ENCODE measurements at regions not wholly inside any gene's neighbourhood (a gene's known extent, or its start where the extent isn't known, plus 50 kb on each side); places are given as distances from the start of the nearest gene placed in this dataset.

- no peak for DNase-seq
Observed at GRCh38 chr16:51886456-51886855, 660.5 kb downstream of the TOX3 start.

GRCh38 chr16:51884773-51885172, 662.2 kb downstream of the TOX3 start:
- no peak for DNase-seq

- no peak for DNase-seq
Observed at GRCh38 chr16:51881731-51882130, 665.2 kb downstream of the TOX3 start.

- DNase-seq: no peak
Observed at GRCh38 chr16:51880776-51881175, 666.2 kb downstream of the TOX3 start.

- no peak for DNase-seq
Observed at GRCh38 chr16:51877686-51878085, 669.3 kb downstream of the TOX3 start.

GRCh38 chr16:51876934-51877333, 670.0 kb downstream of the TOX3 start:
- DNase-seq: no peak

- DNase-seq: no peak
Observed at GRCh38 chr16:51876601-51876875, 670.4 kb downstream of the TOX3 start.

- DNase-seq: no peak
Observed at GRCh38 chr16:51875834-51876600, 670.9 kb downstream of the TOX3 start.

GRCh38 chr16:51872524-51872923, 674.4 kb downstream of the TOX3 start:
- no peak for DNase-seq

- no peak for DNase-seq
Observed at GRCh38 chr16:51870296-51870854, 676.6 kb downstream of the TOX3 start.

GRCh38 chr16:51869176-51869575, 677.8 kb downstream of the TOX3 start:
- DNase-seq: no peak

GRCh38 chr16:51868631-51869030, 678.3 kb downstream of the TOX3 start:
- DNase-seq: no peak

GRCh38 chr16:51867386-51868065, 679.4 kb downstream of the TOX3 start:
- no peak for DNase-seq

- no peak for DNase-seq
Observed at GRCh38 chr16:51864575-51864974, 682.4 kb downstream of the TOX3 start.

- DNase-seq: no peak
Observed at GRCh38 chr16:51854401-51854951, 692.5 kb downstream of the TOX3 start.

GRCh38 chr16:51853586-51853985, 693.4 kb downstream of the TOX3 start:
- no peak for DNase-seq

- no peak for DNase-seq
Observed at GRCh38 chr16:51852892-51853291, 694.1 kb downstream of the TOX3 start.

GRCh38 chr16:51851111-51851510, 695.8 kb downstream of the TOX3 start:
- DNase-seq: no peak

- DNase-seq: no peak
Observed at GRCh38 chr16:51849715-51850114, 697.2 kb downstream of the TOX3 start.

- DNase-seq: no peak
Observed at GRCh38 chr16:51845586-51846305, 694.7 kb upstream of the SALL1 start.

- no peak for DNase-seq
Observed at GRCh38 chr16:51839727-51840462, 688.8 kb upstream of the SALL1 start.

GRCh38 chr16:51834794-51835193, 683.7 kb upstream of the SALL1 start:
- no peak for DNase-seq

- no peak for DNase-seq
Observed at GRCh38 chr16:51834133-51834532, 683.1 kb upstream of the SALL1 start.

Measured in CD4-positive, alpha-beta T cell treated with Interferon gamma for 1 hour (primary cell).